ENCODE measurements at regions not wholly inside any gene's neighbourhood (a gene's known extent, or its start where the extent isn't known, plus 50 kb on each side); places are given as distances from the start of the nearest gene placed in this dataset.

GRCh38 chr6:135601857-135602256 lies 104.3 kb upstream of the AHI1 start:
- TF ChIP-seq YY1 (IDR thresholded peaks at IDR 0.05; ENCODE audit: low read depth, low read length) (no peak), ASH2L (IDR thresholded peaks at IDR 0.05; ENCODE audit: low read length) (no peak), RAD21 (IDR thresholded peaks at IDR 0.05 in 1 of 2, conservative IDR thresholded peaks at IDR 0.05 in 1 of 2; ENCODE audit: low read depth in 2 of 2, low read length in 2 of 2) (no peak), ATF3 (IDR thresholded peaks at IDR 0.05; ENCODE audit: insufficient read depth, low read depth, low read length) (no peak), SP4 (IDR thresholded peaks at IDR 0.05; ENCODE audit: low read length) (no peak), CBX8 (IDR thresholded peaks at IDR 0.05; ENCODE audit: borderline replicate concordance, low read depth, low read length) (no peak), CHD1 (IDR thresholded peaks at IDR 0.05; ENCODE audit: low read depth, low read length) (no peak)
- TF ChIP-seq, protein P1, sequence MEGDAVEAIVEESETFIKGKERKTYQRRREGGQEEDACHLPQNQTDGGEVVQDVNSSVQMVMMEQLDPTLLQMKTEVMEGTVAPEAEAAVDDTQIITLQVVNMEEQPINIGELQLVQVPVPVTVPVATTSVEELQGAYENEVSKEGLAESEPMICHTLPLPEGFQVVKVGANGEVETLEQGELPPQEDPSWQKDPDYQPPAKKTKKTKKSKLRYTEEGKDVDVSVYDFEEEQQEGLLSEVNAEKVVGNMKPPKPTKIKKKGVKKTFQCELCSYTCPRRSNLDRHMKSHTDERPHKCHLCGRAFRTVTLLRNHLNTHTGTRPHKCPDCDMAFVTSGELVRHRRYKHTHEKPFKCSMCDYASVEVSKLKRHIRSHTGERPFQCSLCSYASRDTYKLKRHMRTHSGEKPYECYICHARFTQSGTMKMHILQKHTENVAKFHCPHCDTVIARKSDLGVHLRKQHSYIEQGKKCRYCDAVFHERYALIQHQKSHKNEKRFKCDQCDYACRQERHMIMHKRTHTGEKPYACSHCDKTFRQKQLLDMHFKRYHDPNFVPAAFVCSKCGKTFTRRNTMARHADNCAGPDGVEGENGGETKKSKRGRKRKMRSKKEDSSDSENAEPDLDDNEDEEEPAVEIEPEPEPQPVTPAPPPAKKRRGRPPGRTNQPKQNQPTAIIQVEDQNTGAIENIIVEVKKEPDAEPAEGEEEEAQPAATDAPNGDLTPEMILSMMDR (IDR thresholded peaks at IDR 0.05; ENCODE audit: control extremely low read depth in 1 of 3, insufficient read depth in 1 of 3, low read depth in 1 of 3, low read length in 3 of 3) = no peak
